OCI-LY3 (cell line): ENCODE measurements at regions not wholly inside any gene's neighbourhood (a gene's known extent, or its start where the extent isn't known, plus 50 kb on each side); places are given as distances from the start of the nearest gene placed in this dataset.

ENCODE experiments used
- EZH2phosphoT487 ChIP-seq: fragments of 200-600 bp; shearing (Covaris generic); IDR thresholded peaks from 2 replicates; pipeline ENCODE4 v1.6.1; 2018; ENCODE audit warnings: antibody characterized with exemption, mixed run types, low read depth
- TF ChIP-seq, protein P1 (sequence below): fragments of 200-600, 300-600 bp; sonication (generic); IDR thresholded peaks from 2 replicates; pipeline ENCODE4 v1.5.1; 2014; ENCODE audit warnings: antibody characterized with exemption, low read length, low read depth

- TF ChIP-seq EZH2phosphoT487 = no peak
- TF ChIP-seq, protein P1, sequence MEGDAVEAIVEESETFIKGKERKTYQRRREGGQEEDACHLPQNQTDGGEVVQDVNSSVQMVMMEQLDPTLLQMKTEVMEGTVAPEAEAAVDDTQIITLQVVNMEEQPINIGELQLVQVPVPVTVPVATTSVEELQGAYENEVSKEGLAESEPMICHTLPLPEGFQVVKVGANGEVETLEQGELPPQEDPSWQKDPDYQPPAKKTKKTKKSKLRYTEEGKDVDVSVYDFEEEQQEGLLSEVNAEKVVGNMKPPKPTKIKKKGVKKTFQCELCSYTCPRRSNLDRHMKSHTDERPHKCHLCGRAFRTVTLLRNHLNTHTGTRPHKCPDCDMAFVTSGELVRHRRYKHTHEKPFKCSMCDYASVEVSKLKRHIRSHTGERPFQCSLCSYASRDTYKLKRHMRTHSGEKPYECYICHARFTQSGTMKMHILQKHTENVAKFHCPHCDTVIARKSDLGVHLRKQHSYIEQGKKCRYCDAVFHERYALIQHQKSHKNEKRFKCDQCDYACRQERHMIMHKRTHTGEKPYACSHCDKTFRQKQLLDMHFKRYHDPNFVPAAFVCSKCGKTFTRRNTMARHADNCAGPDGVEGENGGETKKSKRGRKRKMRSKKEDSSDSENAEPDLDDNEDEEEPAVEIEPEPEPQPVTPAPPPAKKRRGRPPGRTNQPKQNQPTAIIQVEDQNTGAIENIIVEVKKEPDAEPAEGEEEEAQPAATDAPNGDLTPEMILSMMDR = no peak
Measured at GRCh38 chr13:80584306-80584705, 243.4 kb upstream of the SPRY2 start.
